ENCODE measurements at regions not wholly inside any gene's neighbourhood (a gene's known extent, or its start where the extent isn't known, plus 50 kb on each side); places are given as distances from the start of the nearest gene placed in this dataset.

DNA sequence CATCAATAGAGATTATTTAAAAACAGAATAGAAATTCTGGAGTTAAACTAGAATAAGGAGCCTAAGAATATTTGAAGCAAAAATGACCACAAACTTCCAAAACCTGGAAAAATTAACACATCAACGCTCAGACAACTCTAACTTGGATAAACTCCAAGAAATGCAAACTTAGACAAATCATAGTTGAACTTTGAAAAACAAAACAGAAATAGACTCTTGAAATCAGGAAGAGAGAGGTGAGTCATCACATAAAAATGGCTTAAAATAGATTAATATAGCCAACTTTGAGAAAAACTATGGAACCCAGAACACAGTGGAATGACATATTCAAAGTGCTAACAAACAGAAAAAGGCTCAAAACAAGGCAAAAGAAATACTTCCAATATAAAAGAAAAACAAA is 974.2 kb downstream of the JRKL start:
- TF ChIP-seq, protein P1, sequence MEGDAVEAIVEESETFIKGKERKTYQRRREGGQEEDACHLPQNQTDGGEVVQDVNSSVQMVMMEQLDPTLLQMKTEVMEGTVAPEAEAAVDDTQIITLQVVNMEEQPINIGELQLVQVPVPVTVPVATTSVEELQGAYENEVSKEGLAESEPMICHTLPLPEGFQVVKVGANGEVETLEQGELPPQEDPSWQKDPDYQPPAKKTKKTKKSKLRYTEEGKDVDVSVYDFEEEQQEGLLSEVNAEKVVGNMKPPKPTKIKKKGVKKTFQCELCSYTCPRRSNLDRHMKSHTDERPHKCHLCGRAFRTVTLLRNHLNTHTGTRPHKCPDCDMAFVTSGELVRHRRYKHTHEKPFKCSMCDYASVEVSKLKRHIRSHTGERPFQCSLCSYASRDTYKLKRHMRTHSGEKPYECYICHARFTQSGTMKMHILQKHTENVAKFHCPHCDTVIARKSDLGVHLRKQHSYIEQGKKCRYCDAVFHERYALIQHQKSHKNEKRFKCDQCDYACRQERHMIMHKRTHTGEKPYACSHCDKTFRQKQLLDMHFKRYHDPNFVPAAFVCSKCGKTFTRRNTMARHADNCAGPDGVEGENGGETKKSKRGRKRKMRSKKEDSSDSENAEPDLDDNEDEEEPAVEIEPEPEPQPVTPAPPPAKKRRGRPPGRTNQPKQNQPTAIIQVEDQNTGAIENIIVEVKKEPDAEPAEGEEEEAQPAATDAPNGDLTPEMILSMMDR (IDR thresholded peaks at IDR 0.05) = no peak

DNA sequence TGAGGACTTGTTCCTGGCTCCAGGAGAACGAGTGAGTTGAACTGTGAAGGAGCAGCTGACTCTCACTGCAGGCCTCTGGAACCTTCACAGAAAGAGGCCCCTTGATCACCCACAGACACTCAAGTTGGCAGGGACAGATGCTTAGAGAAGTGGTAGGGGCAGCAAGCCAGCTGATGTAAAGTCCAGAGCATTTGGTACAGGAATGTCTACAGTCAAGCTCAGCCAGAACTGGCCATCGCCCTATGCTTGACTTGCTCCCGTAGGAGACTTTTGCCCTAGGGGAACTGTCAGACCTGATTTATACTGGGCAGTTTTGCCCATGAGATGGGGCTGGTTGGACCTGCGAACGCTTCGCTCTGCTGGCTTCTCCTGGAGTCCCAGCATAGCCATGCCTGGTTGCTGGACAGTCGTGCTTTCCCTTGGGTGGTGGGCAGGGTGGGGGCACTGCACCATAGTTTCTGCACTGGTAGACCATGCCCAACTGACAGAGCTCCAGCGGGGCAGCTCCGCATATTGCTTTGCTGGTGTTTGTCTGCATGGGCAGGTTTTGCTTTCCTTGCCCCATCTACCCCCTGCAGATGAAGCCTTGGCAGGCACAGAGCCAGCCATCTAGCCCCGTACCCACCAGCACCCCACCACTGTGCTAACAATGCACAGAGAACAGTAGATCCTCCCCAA is 977.7 kb downstream of the JRKL start:
- TF ChIP-seq, protein P1 (IDR thresholded peaks at IDR 0.05) = no peak

- TF ChIP-seq, protein P1 (IDR thresholded peaks at IDR 0.05) = no peak
These were observed 999.5 kb downstream of the JRKL start for GRCh38 chr11:97389270-97389669.

GRCh38 chr11:97398246-97398645 is 1008.4 kb downstream of the JRKL start:
- TF ChIP-seq, protein P1 (IDR thresholded peaks at IDR 0.05) = no peak

- TF ChIP-seq, protein P1 (IDR thresholded peaks at IDR 0.05) = no peak
These were observed 1019.3 kb downstream of the JRKL start for GRCh38 chr11:97409141-97409540.

DNA sequence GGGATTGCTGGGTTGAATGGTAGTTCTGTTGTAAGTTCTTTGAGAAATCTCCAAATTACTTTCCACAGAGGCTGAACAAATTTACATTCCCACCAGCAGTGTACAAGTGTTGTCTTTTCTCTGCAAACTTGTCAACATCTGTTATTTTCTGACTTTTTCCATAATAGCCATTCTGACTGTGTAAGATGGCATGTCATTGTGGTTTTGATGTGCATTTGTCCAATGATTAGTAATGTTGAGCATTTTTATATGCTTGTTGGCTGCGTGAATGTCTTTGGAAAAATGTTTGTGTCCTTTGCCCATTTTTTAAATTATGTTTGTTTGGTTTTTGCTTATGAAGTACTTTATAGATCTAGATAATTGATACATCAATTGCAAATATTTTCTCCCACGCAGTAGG is 1025.0 kb downstream of the JRKL start:
- TF ChIP-seq, protein P1 (IDR thresholded peaks at IDR 0.05) = no peak

DNA sequence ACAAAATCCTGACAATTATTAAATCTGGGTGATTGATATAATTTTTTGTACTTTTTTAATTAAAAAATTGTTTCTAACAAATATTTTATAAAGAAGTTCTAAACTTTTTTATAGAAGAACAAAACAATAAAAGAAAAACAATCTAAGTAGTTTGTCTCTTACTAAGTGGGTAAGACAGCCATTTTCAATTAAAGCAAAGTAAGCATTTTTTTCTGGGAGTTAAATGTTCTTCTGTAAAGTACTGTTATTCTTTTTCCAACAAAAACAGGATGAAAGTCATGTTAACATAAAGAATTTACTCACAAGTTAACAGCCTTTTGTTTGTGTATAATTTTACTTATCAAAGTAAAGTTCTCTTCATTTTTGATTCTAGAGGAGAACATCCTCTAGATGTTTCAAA is 1029.9 kb downstream of the JRKL start:
- TF ChIP-seq, protein P1 (IDR thresholded peaks at IDR 0.05) = no peak
